Fibroblast of lung (primary cell): ENCODE measurements at regions not wholly inside any gene's neighbourhood (a gene's known extent, or its start where the extent isn't known, plus 50 kb on each side); places are given as distances from the start of the nearest gene placed in this dataset.

Source experiments
- CTCF ChIP-seq, 2 donors: IDR thresholded peaks in 1 of 2; conservative IDR thresholded peaks in 1 of 2; 1 replicate in 1 of 2; 2 replicates in 1 of 2; pipeline ENCODE4 v1.5.1; 2011 to 2012; ENCODE audit warnings: low read length in 2 of 2, control low read depth in 1 of 2, inconsistent platforms in 1 of 2, low read depth in 1 of 2, mild to moderate bottlenecking in 1 of 2
- EZH2 ChIP-seq: IDR thresholded peaks from 2 replicates; pipeline ENCODE4 v1.5.1; 2012; ENCODE audit warnings: low read length, control low read depth, mild to moderate bottlenecking; ENCODE audit errors: missing control alignments

GRCh38 chr3:5489536-5489935 lies 302.0 kb downstream of the EDEM1 start:
- no peak for TF ChIP-seq CTCF (conservative IDR thresholded peaks at IDR 0.05 in 1 of 2, IDR thresholded peaks at IDR 0.05 in 1 of 2; ENCODE audit: low read depth in 1 of 2, low read length in 2 of 2)
- TF ChIP-seq EZH2, result no peak
